Progenitor cell of endocrine pancreas (in vitro differentiated cells): ENCODE measurements at regions not wholly inside any gene's neighbourhood (a gene's known extent, or its start where the extent isn't known, plus 50 kb on each side); places are given as distances from the start of the nearest gene placed in this dataset.

ENCODE experiments used
- DNase-seq: peaks from one replicate; pipeline ENCODE4 v3.0.0; 2021; ENCODE audit warnings: low spot score; ENCODE audit not compliant: unreplicated experiment
- H3K27ac Mint-ChIP-seq: 2 replicates; pipeline ENCODE4 v1.8.0; 2021; ENCODE audit warnings: mild to moderate bottlenecking, moderate library complexity, mixed read lengths
- H3K27me3 Mint-ChIP-seq: 2 replicates; pipeline ENCODE4 v1.8.0; 2021; ENCODE audit warnings: mixed read lengths
- H3K36me3 Mint-ChIP-seq: 2 replicates; pipeline ENCODE4 v1.8.0; 2022; ENCODE audit warnings: mixed read lengths; ENCODE audit not compliant: insufficient read depth
- H3K4me1 Mint-ChIP-seq: 2 replicates; pipeline ENCODE4 v1.8.0; 2021; ENCODE audit warnings: low read depth, mixed read lengths
- H3K4me3 Mint-ChIP-seq: 2 replicates; pipeline ENCODE4 v1.8.0; 2021; ENCODE audit warnings: low read depth, mild to moderate bottlenecking, moderate library complexity, mixed read lengths
- H3K9me3 Mint-ChIP-seq: 2 replicates; pipeline ENCODE4 v1.8.0; 2021; ENCODE audit warnings: low read depth, mixed read lengths
- CTCF ChIP-seq: fragments of 200-600 bp; sonication (generic); IDR thresholded peaks from one replicate; pipeline ENCODE4 v1.5.0; 2021; ENCODE audit warnings: antibody characterized with exemption, mild to moderate bottlenecking; ENCODE audit not compliant: unreplicated experiment

GRCh38 chr10:117610321-117610720 is 67.8 kb downstream of the EMX2 start:
- H3K4me3 Mint-ChIP-seq = no peak overlapping the region
- peaks cover 66% of the 10 kb centered on the region for H3K27me3 Mint-ChIP-seq
- no peaks in the 10 kb centered on the region for H3K9me3 Mint-ChIP-seq
- H3K36me3 Mint-ChIP-seq = no peaks in the 10 kb centered on the region
- H3K4me1 Mint-ChIP-seq = peaks cover 24% of the 10 kb centered on the region
- DNase-seq = no peak
- H3K27ac Mint-ChIP-seq = no peak overlapping the region
- TF ChIP-seq CTCF = no peak

GRCh38 chr10:117612113-117612512 is 69.6 kb downstream of the EMX2 start:
- peaks cover 57% of the 10 kb centered on the region for H3K27me3 Mint-ChIP-seq
- H3K27ac Mint-ChIP-seq = no peak overlapping the region
- peaks cover 29% of the 10 kb centered on the region for H3K4me1 Mint-ChIP-seq
- H3K36me3 Mint-ChIP-seq = no peaks in the 10 kb centered on the region
- H3K4me3 Mint-ChIP-seq = no peak overlapping the region
- no peak for DNase-seq
- TF ChIP-seq CTCF = no peak
- no peaks in the 10 kb centered on the region for H3K9me3 Mint-ChIP-seq

- no peak overlapping the region for H3K27ac Mint-ChIP-seq
- no peaks in the 10 kb centered on the region for H3K9me3 Mint-ChIP-seq
- no peak for TF ChIP-seq CTCF
- peaks cover 5% of the 10 kb centered on the region for H3K4me1 Mint-ChIP-seq
- H3K36me3 Mint-ChIP-seq = no peaks in the 10 kb centered on the region
- H3K4me3 Mint-ChIP-seq = no peak overlapping the region
- DNase-seq = no peak
- peaks cover 58% of the 10 kb centered on the region for H3K27me3 Mint-ChIP-seq
These were observed 73.1 kb downstream of the EMX2 start for GRCh38 chr10:117615649-117616048.

- Mint-ChIP-seq H3K27ac (no peak overlapping the region), H3K9me3 (no peaks in the 10 kb centered on the region), H3K4me1 (peaks cover 5% of the 10 kb centered on the region), H3K4me3 (no peak overlapping the region), H3K27me3 (peaks cover 59% of the 10 kb centered on the region), H3K36me3 (no peaks in the 10 kb centered on the region)
- DNase-seq = no peak
- no peak for TF ChIP-seq CTCF
These were observed 73.6 kb downstream of the EMX2 start for GRCh38 chr10:117616179-117616578.

- no peak overlapping the region for H3K4me3 Mint-ChIP-seq
- peaks cover 58% of the 10 kb centered on the region for H3K27me3 Mint-ChIP-seq
- H3K27ac Mint-ChIP-seq = no peak overlapping the region
- no peak for TF ChIP-seq CTCF
- no peak for DNase-seq
- no peaks in the 10 kb centered on the region for H3K36me3 Mint-ChIP-seq
- no peaks in the 10 kb centered on the region for H3K9me3 Mint-ChIP-seq
- peaks cover 5% of the 10 kb centered on the region for H3K4me1 Mint-ChIP-seq
These were observed 74.5 kb downstream of the EMX2 start for GRCh38 chr10:117617086-117617485.
